H1 (cell line): ENCODE measurements at regions not wholly inside any gene's neighbourhood (a gene's known extent, or its start where the extent isn't known, plus 50 kb on each side); places are given as distances from the start of the nearest gene placed in this dataset.

Experiments
- CTCF ChIA-PET: fragments of 300-600 bp; sonication (Branson Sonifier 250); formaldehyde crosslinking; loops from one replicate; lab custom pipeline; 2021; ENCODE audit not compliant: partially characterized antibody; lab: Charles Lee
- POLR2A ChIA-PET: fragments of 300-600 bp; sonication (Branson Sonifier 250); formaldehyde crosslinking; loops from one replicate; lab custom pipeline; 2021; ENCODE audit warnings: inconsistent platforms; ENCODE audit not compliant: partially characterized antibody; lab: Charles Lee
- DNase-seq, 2 experiments: peaks; one replicate each; pipeline versions ENCODE4 v3.0.0 to v3.0.0-alpha.2; 2010 to 2022; ENCODE audit warnings: low spot score in 2 of 2, low read depth in 1 of 2, mixed read lengths in 1 of 2
- FAIRE-seq: peaks from 2 replicates; lab custom pipeline; 2011; peaks lifted over from hg19 to GRCh38; lab: Jason Lieb, UNC
- H2AFZ ChIP-seq: 2 replicates; pipeline ENCODE4 v1.8.1; 2012; ENCODE audit warnings: low read length, inconsistent platforms
- H2AK5ac ChIP-seq: 2 replicates; pipeline ENCODE4 v1.6.1; 2013; ENCODE audit warnings: low read depth, low read length
- H2BK120ac ChIP-seq: replicated peaks from 2 replicates; pipeline ENCODE3; 2013; ENCODE audit warnings: low read depth, low read length, inconsistent platforms
- H2BK12ac ChIP-seq: 2 replicates; pipeline ENCODE4 v1.6.1; 2013; ENCODE audit warnings: low read depth, low read length
- H2BK15ac ChIP-seq: 2 replicates; pipeline ENCODE4 v1.6.1; 2013; ENCODE audit warnings: low read length
- H2BK20ac ChIP-seq: 2 replicates; pipeline ENCODE4 v1.6.1; 2013; ENCODE audit warnings: low read length
- H2BK5ac ChIP-seq: 2 replicates; pipeline ENCODE4 v1.6.1; 2013; ENCODE audit warnings: low read depth, low read length
- H3K14ac ChIP-seq: 2 replicates; pipeline ENCODE4 v1.6.1; 2013; ENCODE audit warnings: inconsistent platforms; ENCODE audit not compliant: insufficient read length
- H3K18ac ChIP-seq: 2 replicates; pipeline ENCODE4 v1.6.1; 2013; ENCODE audit warnings: low read length; ENCODE audit errors: extremely low read depth
- H3K23ac ChIP-seq: 2 replicates; pipeline ENCODE4 v1.6.1; 2013; ENCODE audit warnings: inconsistent platforms; ENCODE audit not compliant: insufficient read length
- H3K23me2 ChIP-seq: 2 replicates; pipeline ENCODE4 v1.6.1; 2013; ENCODE audit warnings: low read depth, low read length
- H3K27ac ChIP-seq: 2 replicates; pipeline ENCODE4 v1.6.1; 2011; ENCODE audit warnings: low read depth, low read length, inconsistent platforms
- H3K27me3 ChIP-seq, 4 experiments: replicated peaks in 1 of 4; 1 replicate in 1 of 4; 2 replicates in 3 of 4; pipeline versions ENCODE4 v1.6.1 to v1.8.1; 2011 to 2013; ENCODE audit warnings: low read length in 3 of 4, mild to moderate bottlenecking in 3 of 4, inconsistent platforms in 2 of 4, mixed read lengths in 2 of 4, moderate library complexity in 1 of 4; ENCODE audit not compliant: control insufficient read depth in 3 of 4, insufficient read depth in 3 of 4; ENCODE audit errors: extremely low read depth in 1 of 4
- H3K36me3 ChIP-seq, 4 experiments: 2 replicates each; pipeline versions ENCODE4 v1.6.1 to v1.8.1; 2011 to 2013; ENCODE audit warnings: mild to moderate bottlenecking in 4 of 4, low read length in 3 of 4, moderate library complexity in 2 of 4, control low read depth in 1 of 4, inconsistent platforms in 1 of 4; ENCODE audit not compliant: insufficient read depth in 4 of 4, control insufficient read depth in 2 of 4
- H3K4ac ChIP-seq: replicated peaks from 2 replicates; pipeline ENCODE3; 2013; ENCODE audit warnings: low read length, low read depth, mixed read lengths, inconsistent platforms; ENCODE audit not compliant: insufficient read length
- H3K4me1 ChIP-seq, 4 experiments: replicated peaks in 1 of 4; 1 replicate in 1 of 4; 2 replicates in 3 of 4; pipeline versions ENCODE4 v1.6.1 to v1.8.1; 2011 to 2013; ENCODE audit warnings: low read length in 3 of 4, inconsistent platforms in 2 of 4, mixed read lengths in 1 of 4; ENCODE audit not compliant: insufficient read depth in 4 of 4, control insufficient read depth in 3 of 4
- H3K4me2 ChIP-seq, 2 experiments: 2 replicates each; pipeline versions ENCODE4 v1.6.1 to v1.8.1; 2011 to 2013; ENCODE audit warnings: low read depth in 2 of 2, low read length in 2 of 2, control low read depth in 1 of 2, inconsistent platforms in 1 of 2, mild to moderate bottlenecking in 1 of 2; ENCODE audit not compliant: insufficient read depth in 1 of 2
- H3K4me3 ChIP-seq, 4 experiments: fragments of 200-600, 300-600 bp in 1 of 4; sonication (generic), shearing (Covaris generic), sonication (Bioruptor Twin) in 1 of 4; 2 replicates each; pipeline versions ENCODE4 v1.5.1 to v1.8.1; 2011 to 2016; ENCODE audit warnings: low read length in 4 of 4, low read depth in 3 of 4, control low read depth in 2 of 4, inconsistent platforms in 2 of 4, mild to moderate bottlenecking in 2 of 4, mixed read lengths in 1 of 4, moderate library complexity in 1 of 4; ENCODE audit not compliant: insufficient read depth in 2 of 4; ENCODE audit errors: extremely low read depth in 1 of 4
- H3K56ac ChIP-seq: replicated peaks from 2 replicates; pipeline ENCODE3; 2013; ENCODE audit warnings: low read depth, mild to moderate bottlenecking, mixed read lengths, low read length, inconsistent platforms; ENCODE audit not compliant: insufficient read length
- H3K79me1 ChIP-seq: 2 replicates; pipeline ENCODE4 v1.6.1; 2013; ENCODE audit warnings: low read depth, low read length, control low read depth
- H3K79me2 ChIP-seq, 2 experiments: 2 replicates each; pipeline versions ENCODE4 v1.6.1 to v1.8.1; 2012 to 2013; ENCODE audit warnings: low read length in 2 of 2, mild to moderate bottlenecking in 2 of 2, inconsistent platforms in 1 of 2; ENCODE audit not compliant: insufficient read depth in 2 of 2, control insufficient read depth in 1 of 2
- H3K9ac ChIP-seq, 4 experiments: replicated peaks in 1 of 4; 1 replicate in 1 of 4; 2 replicates in 3 of 4; pipeline versions ENCODE4 v1.6.1 to v1.8.1; 2011 to 2013; ENCODE audit warnings: low read depth in 3 of 4, low read length in 3 of 4, control low read depth in 2 of 4, mild to moderate bottlenecking in 2 of 4, moderate library complexity in 2 of 4, inconsistent platforms in 1 of 4; ENCODE audit errors: extremely low read depth in 1 of 4
- H3K9me3 ChIP-seq, 2 experiments: 2 replicates each; pipeline versions ENCODE4 v1.6.1 to v1.8.1; 2012 to 2013; ENCODE audit warnings: mild to moderate bottlenecking in 2 of 2, moderate library complexity in 2 of 2, control low read depth in 1 of 2, inconsistent platforms in 1 of 2, low read depth in 1 of 2, low read length in 1 of 2, mixed read lengths in 1 of 2; ENCODE audit not compliant: insufficient read depth in 2 of 2
- H4K20me1 ChIP-seq, 2 experiments: replicated peaks in 1 of 2; 2 replicates each; pipeline versions ENCODE3 to v1.8.1; 2011 to 2013; ENCODE audit warnings: inconsistent platforms in 2 of 2, low read length in 2 of 2, mild to moderate bottlenecking in 1 of 2; ENCODE audit not compliant: insufficient read depth in 2 of 2, control insufficient read depth in 1 of 2
- H4K5ac ChIP-seq: 2 replicates; pipeline ENCODE4 v1.6.1; 2013; ENCODE audit warnings: low read length, low read depth, mixed read lengths, inconsistent platforms; ENCODE audit not compliant: insufficient read length
- H4K8ac ChIP-seq: 2 replicates; pipeline ENCODE4 v1.8.0; 2013; ENCODE audit warnings: mild to moderate bottlenecking, moderate library complexity, low read length, inconsistent platforms; ENCODE audit not compliant: insufficient read depth; ENCODE audit errors: extremely low read depth
- H4K91ac ChIP-seq: replicated peaks from 2 replicates; pipeline ENCODE3; 2013; ENCODE audit warnings: low read length, mixed read lengths, inconsistent platforms; ENCODE audit not compliant: insufficient read length
- MAFK ChIP-seq: IDR thresholded peaks from 2 replicates; pipeline ENCODE4 v1.6.1; 2012; ENCODE audit warnings: low read depth, mild to moderate bottlenecking, improper control_type of control experiment, low read length
- TCF12 ChIP-seq: IDR thresholded peaks from 2 replicates; pipeline ENCODE4 v1.6.1; 2011; ENCODE audit warnings: low read depth, mild to moderate bottlenecking, low read length
- WGBS, 2 experiments: shearing (Covaris generic) in 1 of 2; methylation state at CpG; one replicate each; pipeline versions ENCODE4 v1.1.6 to v1.1.7; 2013 to 2015; ENCODE audit warnings: low lambda C conversion rate in 2 of 2, mixed read lengths in 2 of 2, inconsistent platforms in 1 of 2, low coverage in 1 of 2, missing lambda C conversion rate in 1 of 2; ENCODE audit not compliant: insufficient replicate concordance in 2 of 2, insufficient coverage in 1 of 2, insufficient read length in 1 of 2; ENCODE audit errors: extremely low coverage in 1 of 2, missing lambda C conversion rate in 1 of 2; 5-methylcytosine and 5-hydroxymethylcytosine counted together

GRCh38 chr4:74627093-74627492 is 167.2 kb downstream of the BTC start:
- Histone ChIP-seq H3K9me3 (no peaks in the 10 kb centered on the region), H3K4ac (no peak overlapping the region), H3K36me3 (no peaks in the 10 kb centered on the region), H3K27ac (no peak overlapping the region), H3K14ac (no peak overlapping the region), H2BK15ac (no peak overlapping the region), H4K5ac (no peak overlapping the region), H3K23ac (no peak overlapping the region), H3K4me1 (no peaks in the 10 kb centered on the region), H3K79me2 (no peaks in the 10 kb centered on the region), H4K20me1 (no peaks in the 10 kb centered on the region), H3K23me2 (no peaks in the 10 kb centered on the region), H3K79me1 (no peaks in the 10 kb centered on the region), H3K4me2 (no peak overlapping the region), H3K18ac (no peak overlapping the region), H2BK20ac (no peak overlapping the region), H3K27me3 (peaks cover 0 to 1% (median 0%) of the 10 kb centered on the region in 4 experiments; a peak in 1 of 7 replicates), H4K91ac (no peak overlapping the region), H2BK12ac (no peak overlapping the region), H3K9ac (no peak overlapping the region), H3K56ac (no peak overlapping the region), H2AK5ac (no peak overlapping the region), H2BK120ac (no peak overlapping the region), H2AFZ (no peak overlapping the region; the same call in 1 of the 2 replicates), H4K8ac (no peak overlapping the region), H3K4me3 (no peak overlapping the region), H2BK5ac (no peak overlapping the region)
- FAIRE-seq (no peak), DNase-seq (no peak)
- POLR2A ChIA-PET: no interaction called here
- TF ChIP-seq MAFK: peak; percentile 21; the same call in 1 of the 2 replicates
- TF ChIP-seq TCF12: no peak
- 86% methylated on average over 4 of the region's 4 CpGs; no CpG with 5 or more reads in 1 of the 2 experiments for WGBS, 2 experiments
- CTCF ChIA-PET: interaction anchor here (1.5 kb wide), 1 partner anchor 9 kb away, joined by 4 read pairs; no protein-coding TSS in a partner anchor
